Breast epithelium (tissue), 3 donors: ENCODE measurements at regions not wholly inside any gene's neighbourhood (a gene's known extent, or its start where the extent isn't known, plus 50 kb on each side); places are given as distances from the start of the nearest gene placed in this dataset.

ENCODE experiments used
- CTCF ChIP-seq, 3 donors: fragments of 450-650 bp; IDR thresholded peaks; one replicate each; pipeline ENCODE4 v1.5.1; 2016 to 2017; ENCODE audit warnings: antibody characterized with exemption in 3 of 3, mild to moderate bottlenecking in 3 of 3, moderate library complexity in 3 of 3
- POLR2A ChIP-seq: fragments of 450-650 bp; IDR thresholded peaks from one replicate; pipeline ENCODE4 v1.6.1; 2016; ENCODE audit warnings: antibody characterized with exemption, mild to moderate bottlenecking, moderate library complexity
- POLR2AphosphoS5 ChIP-seq, 3 donors: sonication (generic); formaldehyde crosslinking; IDR thresholded peaks; one replicate each; pipeline ENCODE4 v1.6.1; 2017; ENCODE audit warnings: antibody characterized with exemption in 3 of 3

GRCh38 chr20:61023612-61024011 is 228.4 kb upstream of the CDH4 start:
- TF ChIP-seq CTCF (IDR thresholded peaks at IDR 0.05) (no peak), POLR2AphosphoS5 (IDR thresholded peaks at IDR 0.05) (no peak), POLR2A (no peak)
